IMR-90 (cell line): ENCODE measurements at regions not wholly inside any gene's neighbourhood (a gene's known extent, or its start where the extent isn't known, plus 50 kb on each side); places are given as distances from the start of the nearest gene placed in this dataset.
"Not testable (repeated sequence)": the region's sequence is repeated elsewhere in the genome, so short reads cannot be mapped to it uniquely, and the experiment has no call there.

Source experiments
- ATAC-seq: fragments of 200-7000 bp; cut with Tn5 transposase; 2 replicates; pipeline ENCODE4 v1.9.1; 2020; ENCODE audit warnings: low read depth, mild to moderate bottlenecking, moderate library complexity
- BruUV-seq: library from RNA; stranded (reverse); fragments of 400-500 nt; replicated peaks from 2 replicates; lab custom pipeline; 2021; lab: Mats Ljungman, UMichigan
- CTCF ChIA-PET: fragments of 300-600 bp; formaldehyde crosslinking; extraction: SDS; loops from one replicate; lab custom pipeline; 2021; ENCODE audit warnings: antibody characterized with exemption; lab: Yijun Ruan, JAX
- POLR2A ChIA-PET: fragments of 300-600 bp; sonication (Branson Sonifier 250); formaldehyde crosslinking; loops from one replicate; lab custom pipeline; 2022; ENCODE audit warnings: antibody characterized with exemption; ENCODE audit not compliant: unreplicated experiment; lab: Charles Lee
- DNase-seq: peaks from one replicate; pipeline ENCODE4 v3.0.0; 2013
- H2AFZ ChIP-seq: replicated peaks from 2 replicates; pipeline ENCODE3; 2013; ENCODE audit warnings: low read length, mild to moderate bottlenecking; ENCODE audit not compliant: poor library complexity
- H2AK5ac ChIP-seq: 2 replicates; pipeline ENCODE4 v1.6.1; 2013; ENCODE audit warnings: low read depth, low read length, inconsistent platforms
- H2AK9ac ChIP-seq: replicated peaks from 2 replicates; pipeline ENCODE3; 2013; ENCODE audit warnings: mild to moderate bottlenecking, low read depth, low read length, moderate library complexity; ENCODE audit not compliant: poor library complexity
- H2BK120ac ChIP-seq: 2 replicates; pipeline ENCODE4 v1.6.1; 2013; ENCODE audit warnings: low read depth, low read length, inconsistent platforms
- H2BK15ac ChIP-seq: 3 replicates; pipeline ENCODE4 v1.6.1; 2013; ENCODE audit warnings: low read depth, low read length, inconsistent platforms
- H2BK20ac ChIP-seq: 2 replicates; pipeline ENCODE4 v1.6.1; 2013; ENCODE audit warnings: low read depth, mild to moderate bottlenecking, inconsistent platforms, low read length, moderate library complexity
- H2BK5ac ChIP-seq: 2 replicates; pipeline ENCODE4 v1.6.1; 2013; ENCODE audit warnings: mild to moderate bottlenecking, low read depth, low read length, inconsistent platforms; ENCODE audit not compliant: poor library complexity, severe bottlenecking
- H3K14ac ChIP-seq: replicated peaks from 2 replicates; pipeline ENCODE4 v1.6.1; 2013; ENCODE audit warnings: low read depth, low read length, inconsistent platforms
- H3K18ac ChIP-seq: 2 replicates; pipeline ENCODE4 v1.6.1; 2013; ENCODE audit warnings: low read depth, low read length, control low read depth
- H3K23ac ChIP-seq: 2 replicates; pipeline ENCODE4 v1.6.1; 2013; ENCODE audit warnings: low read depth, low read length, inconsistent platforms
- H3K27ac ChIP-seq: 2 replicates; pipeline ENCODE4 v1.5.1; 2013; ENCODE audit warnings: mild to moderate bottlenecking, control low read depth, low read length; ENCODE audit not compliant: insufficient read depth
- H3K27me3 ChIP-seq: 2 replicates; pipeline ENCODE4 v1.6.1; 2013; ENCODE audit warnings: low read length; ENCODE audit not compliant: control insufficient read depth, insufficient read depth
- H3K36me3 ChIP-seq: 2 replicates; pipeline ENCODE4 v1.6.1; 2013; ENCODE audit warnings: low read length, mixed read lengths; ENCODE audit not compliant: control insufficient read depth, insufficient read depth
- H3K4ac ChIP-seq: 2 replicates; pipeline ENCODE4 v1.6.1; 2013; ENCODE audit warnings: low read depth, low read length, inconsistent platforms
- H3K4me1 ChIP-seq: 2 replicates; pipeline ENCODE4 v1.6.1; 2013; ENCODE audit warnings: low read length, mixed read lengths; ENCODE audit not compliant: control insufficient read depth, insufficient read depth
- H3K4me2 ChIP-seq: 2 replicates; pipeline ENCODE4 v1.6.1; 2013; ENCODE audit warnings: low read depth, mild to moderate bottlenecking, control low read depth, low read length, moderate library complexity
- H3K4me3 ChIP-seq: 2 replicates; pipeline ENCODE4 v1.5.1; 2013; ENCODE audit warnings: low read depth, mild to moderate bottlenecking, control low read depth, low read length, moderate library complexity; ENCODE audit not compliant: insufficient read depth
- H3K56ac ChIP-seq: 2 replicates; pipeline ENCODE4 v1.6.1; 2013; ENCODE audit warnings: low read length, inconsistent platforms; ENCODE audit not compliant: insufficient read depth; ENCODE audit errors: extremely low read depth
- H3K79me1 ChIP-seq, 2 experiments: 2 replicates each; pipeline ENCODE4 v1.6.1; 2013; ENCODE audit warnings: low read length in 2 of 2, inconsistent platforms in 1 of 2, low read depth in 1 of 2
- H3K9ac ChIP-seq: 2 replicates; pipeline ENCODE4 v1.6.1; 2013; ENCODE audit warnings: low read depth, low read length, control low read depth
- H3K9me1 ChIP-seq: 2 replicates; pipeline ENCODE4 v1.6.1; 2013; ENCODE audit warnings: low read length, inconsistent platforms; ENCODE audit not compliant: insufficient read depth
- H3K9me3 ChIP-seq: 2 replicates; pipeline ENCODE4 v1.6.1; 2013; ENCODE audit warnings: low read length; ENCODE audit not compliant: control insufficient read depth, insufficient read depth
- H4K20me1 ChIP-seq: 2 replicates; pipeline ENCODE4 v1.6.1; 2013; ENCODE audit warnings: low read length, inconsistent platforms; ENCODE audit not compliant: insufficient read depth
- H4K5ac ChIP-seq: 2 replicates; pipeline ENCODE4 v1.6.1; 2013; ENCODE audit warnings: mild to moderate bottlenecking, low read depth, low read length, control low read depth
- H4K8ac ChIP-seq, 2 experiments: 2 replicates each; pipeline ENCODE4 v1.6.1; 2013; ENCODE audit warnings: low read depth in 2 of 2, low read length in 2 of 2, control low read depth in 1 of 2, inconsistent platforms in 1 of 2
- H4K91ac ChIP-seq: 2 replicates; pipeline ENCODE4 v1.6.1; 2013; ENCODE audit warnings: low read depth, low read length, inconsistent platforms; ENCODE audit not compliant: insufficient read depth
- WGBS, 2 experiments: methylation state at CpG; one replicate each; pipeline versions ENCODE4 v1.1.5 to v1.1.7; 2013; ENCODE audit warnings: missing lambda C conversion rate in 2 of 2; ENCODE audit not compliant: insufficient read length in 1 of 2; ENCODE audit errors: extremely low coverage in 2 of 2; 5-methylcytosine and 5-hydroxymethylcytosine counted together
- dilution Hi-C: fragments of 300-500 bp; cut with HindIII; formaldehyde crosslinking; loops from one replicate; pipeline ENCODE4 v1.14.3; 2018; ENCODE audit warnings: low sequenced_read_pairs; ENCODE audit not compliant: unreplicated experiment
- in situ Hi-C: fragments of 300-500 bp; cut with MboI; formaldehyde crosslinking; loops from 3 replicates; pipeline ENCODE4 v1.14.3; 2019; ENCODE audit warnings: low sequenced_read_pairs, inconsistent platforms, mixed read lengths
- intact Hi-C: fragments of 100-400 bp; cut with micrococcal nuclease; formaldehyde crosslinking; loops from 2 replicates; pipeline ENCODE4 v1.10.0; 2022

DNA sequence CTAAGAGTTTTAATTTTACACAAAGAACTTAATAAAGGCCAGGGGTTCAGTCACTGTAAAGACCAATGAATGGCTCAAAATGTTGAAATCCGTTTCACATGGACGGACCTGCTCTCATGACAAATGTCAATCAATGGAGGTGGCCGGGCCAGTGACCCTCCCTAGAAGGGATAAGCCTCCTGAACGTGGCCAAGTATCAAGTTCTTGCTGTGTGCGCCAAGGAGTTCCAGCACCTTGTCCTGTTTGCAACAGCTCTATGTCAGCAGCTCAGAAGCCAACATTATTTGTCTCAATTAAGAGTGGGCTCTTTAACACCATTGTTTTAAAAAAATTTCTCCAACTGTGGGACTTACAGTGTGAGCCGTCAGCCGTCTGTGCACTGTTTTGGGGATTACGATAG, 4028.7 kb upstream of the TPTE start:
- H3K27me3 ChIP-seq, H3K36me3 ChIP-seq, POLR2A ChIA-PET, H2BK20ac ChIP-seq, H2AK9ac ChIP-seq, H4K20me1 ChIP-seq, intact Hi-C loops, H3K4me1 ChIP-seq, CTCF ChIA-PET, H3K79me1 ChIP-seq, H3K9me1 ChIP-seq, H2BK15ac ChIP-seq, H3K18ac ChIP-seq, H2BK120ac ChIP-seq, H3K9ac ChIP-seq, BruUV-seq, H3K27ac ChIP-seq, H4K91ac ChIP-seq, H2AK5ac ChIP-seq, H4K8ac ChIP-seq, H3K9me3 ChIP-seq, H3K56ac ChIP-seq, H3K23ac ChIP-seq, dilution Hi-C loops, DNase-seq, H3K14ac ChIP-seq, H2BK5ac ChIP-seq, H3K4ac ChIP-seq, ATAC-seq, H2AFZ ChIP-seq, H3K4me2 ChIP-seq, in situ Hi-C loops, H3K4me3 ChIP-seq, H4K5ac ChIP-seq: not testable (repeated sequence)
- no CpG with 5 or more reads among the region's 8 CpGs for WGBS, 2 experiments

DNA sequence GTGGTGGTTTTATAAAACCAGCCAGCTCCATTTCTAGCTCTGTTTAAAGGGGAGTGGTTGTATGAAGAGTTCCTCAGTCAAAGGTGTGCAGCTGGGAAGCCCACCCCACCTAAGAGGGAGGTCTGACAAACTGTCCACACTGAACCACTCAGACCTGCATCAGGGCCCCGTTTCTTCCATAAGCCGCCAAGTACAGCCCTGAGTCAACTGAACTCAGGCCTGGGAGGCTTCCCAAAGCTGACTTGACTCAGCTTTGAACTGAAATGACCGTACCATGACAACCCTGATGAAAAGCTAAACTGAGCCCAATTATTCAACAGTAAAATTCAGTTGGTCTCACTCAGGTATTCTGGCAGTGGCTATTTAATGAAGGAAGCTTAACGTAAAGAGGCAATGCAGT, 4027.4 kb upstream of the TPTE start:
- BruUV-seq, H3K9ac ChIP-seq, H3K79me1 ChIP-seq, POLR2A ChIA-PET, H3K56ac ChIP-seq, DNase-seq, H3K4me1 ChIP-seq, H3K9me3 ChIP-seq, H4K20me1 ChIP-seq, H4K5ac ChIP-seq, H4K8ac ChIP-seq, CTCF ChIA-PET, H3K36me3 ChIP-seq, ATAC-seq, H3K4me3 ChIP-seq, in situ Hi-C loops, H2BK5ac ChIP-seq, H3K27ac ChIP-seq, H3K27me3 ChIP-seq, H2AK5ac ChIP-seq, intact Hi-C loops, H3K4me2 ChIP-seq, H3K14ac ChIP-seq, H2BK15ac ChIP-seq, H2BK120ac ChIP-seq, H2AK9ac ChIP-seq, H3K9me1 ChIP-seq, dilution Hi-C loops, H3K18ac ChIP-seq, H3K4ac ChIP-seq, H2BK20ac ChIP-seq, H2AFZ ChIP-seq, H3K23ac ChIP-seq, H4K91ac ChIP-seq: not testable (repeated sequence)
- WGBS, 2 experiments = no CpG with 5 or more reads among the region's 4 CpGs
